Trophoblast cell (in vitro differentiated cells and primary cell): ENCODE measurements at regions not wholly inside any gene's neighbourhood (a gene's known extent, or its start where the extent isn't known, plus 50 kb on each side); places are given as distances from the start of the nearest gene placed in this dataset.
A peak's percentile ranks its signal among the peaks of the same experiment; 100 is the strongest.

Source experiments
- DNase-seq, 2 donors: peaks; one replicate each; pipeline ENCODE4 v3.0.0-alpha.2; 2016
- H2AFZ ChIP-seq: 2 replicates; pipeline ENCODE4 v1.6.1; 2013; ENCODE audit warnings: low read length, moderate library complexity, mild to moderate bottlenecking; ENCODE audit not compliant: insufficient read depth, poor library complexity
- H2AK5ac ChIP-seq: 2 replicates; pipeline ENCODE4 v1.6.1; 2013; ENCODE audit warnings: mild to moderate bottlenecking, low read length
- H2BK120ac ChIP-seq: 2 replicates; pipeline ENCODE4 v1.6.1; 2013; ENCODE audit warnings: low read length, mild to moderate bottlenecking, moderate library complexity; ENCODE audit not compliant: insufficient read depth, poor library complexity
- H2BK12ac ChIP-seq: 2 replicates; pipeline ENCODE4 v1.6.1; 2013; ENCODE audit warnings: mild to moderate bottlenecking, low read length, moderate library complexity
- H2BK5ac ChIP-seq: 2 replicates; pipeline ENCODE4 v1.6.1; 2013; ENCODE audit warnings: low read length, low read depth, moderate library complexity, mild to moderate bottlenecking; ENCODE audit not compliant: poor library complexity
- H3K14ac ChIP-seq: 2 replicates; pipeline ENCODE4 v1.6.1; 2013; ENCODE audit warnings: mild to moderate bottlenecking, low read length
- H3K18ac ChIP-seq: 2 replicates; pipeline ENCODE4 v1.6.1; 2013; ENCODE audit warnings: mild to moderate bottlenecking, low read length
- H3K23ac ChIP-seq: 2 replicates; pipeline ENCODE4 v1.6.1; 2013; ENCODE audit warnings: low read length
- H3K27ac ChIP-seq: 2 replicates; pipeline ENCODE4 v1.5.1; 2013; ENCODE audit warnings: low read depth, mild to moderate bottlenecking, inconsistent platforms, low read length, moderate library complexity
- H3K27me3 ChIP-seq: 2 replicates; pipeline ENCODE4 v1.6.1; 2013; ENCODE audit warnings: inconsistent platforms, mild to moderate bottlenecking, low read length, moderate library complexity; ENCODE audit not compliant: insufficient read depth
- H3K36me3 ChIP-seq, 2 experiments: 1 replicate in 1 of 2; 2 replicates in 1 of 2; pipeline ENCODE4 v1.6.1; 2013; ENCODE audit warnings: low read length in 2 of 2, mild to moderate bottlenecking in 2 of 2, moderate library complexity in 1 of 2; ENCODE audit not compliant: insufficient read depth in 2 of 2, control insufficient read depth in 1 of 2
- H3K4ac ChIP-seq: 2 replicates; pipeline ENCODE4 v1.6.1; 2013; ENCODE audit warnings: low read depth, mild to moderate bottlenecking, low read length, moderate library complexity
- H3K4me1 ChIP-seq, 2 experiments: 1 replicate in 1 of 2; 2 replicates in 1 of 2; pipeline ENCODE4 v1.6.1; 2013; ENCODE audit warnings: low read length in 2 of 2, mild to moderate bottlenecking in 2 of 2, moderate library complexity in 1 of 2; ENCODE audit not compliant: insufficient read depth in 2 of 2, control insufficient read depth in 1 of 2
- H3K4me2 ChIP-seq: 2 replicates; pipeline ENCODE4 v1.6.1; 2013; ENCODE audit warnings: inconsistent platforms, mild to moderate bottlenecking, low read length, moderate library complexity
- H3K4me3 ChIP-seq: 2 replicates; pipeline ENCODE4 v1.5.1; 2013; ENCODE audit warnings: mild to moderate bottlenecking, low read depth, low read length, inconsistent platforms
- H3K79me1 ChIP-seq: one replicate; pipeline ENCODE4 v1.6.1; 2013; ENCODE audit warnings: low read length
- H3K79me2 ChIP-seq: 2 replicates; pipeline ENCODE4 v1.6.1; 2013; ENCODE audit warnings: low read length, mild to moderate bottlenecking; ENCODE audit not compliant: control insufficient read depth, insufficient read depth, poor library complexity
- H3K9ac ChIP-seq: 2 replicates; pipeline ENCODE4 v1.6.1; 2013; ENCODE audit warnings: mild to moderate bottlenecking, low read length
- H3K9me3 ChIP-seq: 2 replicates; pipeline ENCODE4 v1.6.1; 2013; ENCODE audit warnings: low read depth, mild to moderate bottlenecking, control low read depth, inconsistent platforms, low read length; ENCODE audit not compliant: insufficient read depth
- H4K12ac ChIP-seq: 2 replicates; pipeline ENCODE4 v1.6.1; 2013; ENCODE audit warnings: low read depth, mild to moderate bottlenecking, low read length, moderate library complexity
- H4K8ac ChIP-seq: 2 replicates; pipeline ENCODE4 v1.6.1; 2013; ENCODE audit warnings: low read depth, mild to moderate bottlenecking, low read length, moderate library complexity
- H4K91ac ChIP-seq: one replicate; pipeline ENCODE4 v1.6.1; 2013; ENCODE audit warnings: low read depth, mild to moderate bottlenecking, low read length, moderate library complexity
- WGBS: extraction: QIAGEN DNeasy Blood & Tissue Kit; methylation state at CpG from one replicate; pipeline ENCODE4 v1.1.7; 2013; ENCODE audit warnings: missing lambda C conversion rate; ENCODE audit not compliant: insufficient read length, insufficient coverage; ENCODE audit errors: extremely low coverage; 5-methylcytosine and 5-hydroxymethylcytosine counted together

- Histone ChIP-seq H3K9ac (no peak overlapping the region), H2AK5ac (no peak overlapping the region), H3K4me2 (no peak overlapping the region), H2BK5ac (no peak overlapping the region), H4K91ac (no peak overlapping the region), H3K27me3 (no peaks in the 10 kb centered on the region), H2AFZ (no peak overlapping the region), H3K4ac (no peak overlapping the region), H3K14ac (no peak overlapping the region), H3K4me3 (no peak overlapping the region), H2BK120ac (no peak overlapping the region), H4K12ac (no peak overlapping the region), H3K9me3 (no peaks in the 10 kb centered on the region), H3K18ac (no peak overlapping the region), H3K4me1 (no peaks in the 10 kb centered on the region), H3K79me1 (no peaks in the 10 kb centered on the region), H2BK12ac (no peak overlapping the region), H3K27ac (no peak overlapping the region), H3K36me3 (no peaks in the 10 kb centered on the region), H3K79me2 (no peaks in the 10 kb centered on the region), H4K8ac (no peak overlapping the region), H3K23ac (no peak overlapping the region)
- WGBS, result no CpG with 5 or more reads among the region's 2 CpGs
- no peak for DNase-seq
These were observed 849.4 kb downstream of the LRRTM4 start for GRCh38 chr2:76672798-76673197.

DNA sequence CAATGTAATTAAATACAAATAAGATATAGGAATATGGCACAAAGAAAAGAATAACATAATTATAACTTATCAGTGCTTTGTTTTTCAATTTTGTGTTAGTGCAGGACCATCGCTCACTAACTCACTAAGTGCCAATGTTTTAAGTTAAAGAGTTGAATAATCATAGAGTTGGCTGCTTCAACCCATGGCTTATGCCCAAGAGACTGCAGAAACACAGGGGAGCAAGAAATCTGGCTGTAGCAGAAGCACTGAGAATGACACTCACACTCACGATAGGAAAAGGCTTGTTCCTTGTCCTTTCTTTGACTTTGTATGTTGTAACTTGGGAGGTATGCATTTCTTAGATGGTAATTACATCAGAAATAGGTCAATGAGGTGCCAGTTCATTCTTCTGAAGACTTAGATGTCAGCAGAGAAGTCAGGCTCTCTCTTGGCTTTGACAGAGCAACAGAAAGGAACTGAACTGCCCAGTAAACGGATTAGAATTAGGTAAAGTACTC is 852.2 kb downstream of the LRRTM4 start:
- Histone ChIP-seq H3K27ac (no peak overlapping the region), H3K9ac (no peak overlapping the region), H3K4me2 (no peak overlapping the region), H3K18ac (no peak overlapping the region), H3K79me2 (no peaks in the 10 kb centered on the region), H4K12ac (no peak overlapping the region), H2AK5ac (no peak overlapping the region), H4K91ac (no peak overlapping the region), H3K9me3 (no peaks in the 10 kb centered on the region), H2BK120ac (no peak overlapping the region), H3K27me3 (no peaks in the 10 kb centered on the region), H4K8ac (no peak overlapping the region), H3K4ac (no peak overlapping the region), H2BK5ac (no peak overlapping the region), H3K4me1 (no peaks in the 10 kb centered on the region), H3K36me3 (no peaks in the 10 kb centered on the region), H3K79me1 (no peaks in the 10 kb centered on the region), H2AFZ (no peak overlapping the region), H3K23ac (no peak overlapping the region), H3K14ac (no peak overlapping the region), H3K4me3 (no peak overlapping the region), H2BK12ac (no peak overlapping the region)
- no CpG with 5 or more reads among the region's 3 CpGs for WGBS
- DNase-seq, result peak in 1 of 2 donors; percentile 36

DNA sequence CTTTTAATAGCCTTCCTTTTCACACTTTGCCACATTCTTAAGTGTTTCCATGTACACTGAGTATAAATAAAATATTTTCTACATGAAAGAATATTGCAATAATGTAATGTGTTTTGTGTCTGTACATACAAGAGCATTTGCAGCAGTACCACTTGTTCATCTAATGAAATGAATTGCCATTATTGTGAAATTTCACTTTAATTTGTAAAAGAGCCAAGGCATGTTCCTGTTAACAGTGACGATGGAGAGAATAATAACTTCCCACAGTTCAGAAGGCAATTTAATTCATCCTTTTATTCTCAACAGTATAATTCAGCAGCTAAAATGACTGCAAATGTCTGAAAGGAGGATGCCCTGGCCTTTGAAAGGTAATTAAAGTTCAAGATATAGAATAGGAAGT is 853.9 kb downstream of the LRRTM4 start:
- no peak overlapping the region for H3K23ac ChIP-seq
- H4K91ac ChIP-seq, result no peak overlapping the region
- H2AK5ac ChIP-seq, result no peak overlapping the region

DNA sequence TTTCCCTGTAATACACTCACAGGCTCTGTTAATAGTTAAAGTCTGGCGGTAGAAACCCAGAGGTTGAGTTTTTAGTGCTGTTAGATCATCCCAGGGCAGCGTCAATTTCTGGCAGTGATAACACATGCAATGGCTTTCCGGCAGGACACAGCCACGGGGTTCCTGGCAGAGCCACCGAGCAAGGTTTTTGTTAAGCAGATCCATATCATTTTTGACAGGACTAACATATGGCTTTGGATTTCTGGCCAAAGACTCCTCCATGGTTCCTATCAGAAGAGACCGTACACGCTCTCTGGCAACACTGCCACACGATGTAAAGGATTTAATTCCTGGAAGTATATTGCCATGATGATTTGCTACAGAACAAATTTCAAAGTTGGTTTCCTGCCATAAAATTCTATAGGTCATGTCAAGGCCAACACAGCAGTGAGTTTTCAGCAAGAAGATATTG is 854.3 kb downstream of the LRRTM4 start:
- Histone ChIP-seq H3K23ac (no peak overlapping the region), H3K27me3 (no peaks in the 10 kb centered on the region)

More for the DNA sequence above, 853.9 kb downstream of the LRRTM4 start:
- Histone ChIP-seq H2BK5ac (no peak overlapping the region), H3K36me3 (no peaks in the 10 kb centered on the region), H3K4me3 (no peak overlapping the region), H2AFZ (no peak overlapping the region), H3K4me1 (no peaks in the 10 kb centered on the region), H4K12ac (no peak overlapping the region), H3K79me2 (no peaks in the 10 kb centered on the region), H3K79me1 (no peaks in the 10 kb centered on the region), H2BK12ac (no peak overlapping the region), H3K9me3 (no peaks in the 10 kb centered on the region), H3K27me3 (no peaks in the 10 kb centered on the region), H3K9ac (no peak overlapping the region), H3K4ac (no peak overlapping the region), H3K27ac (no peak overlapping the region), H3K4me2 (no peak overlapping the region), H3K18ac (no peak overlapping the region), H2BK120ac (no peak overlapping the region), H3K14ac (no peak overlapping the region), H4K8ac (no peak overlapping the region)
- DNase-seq, result no peak
- no CpG with 5 or more reads among the region's 1 CpG for WGBS

More for the DNA sequence above, 854.3 kb downstream of the LRRTM4 start:
- no peak overlapping the region for H3K14ac ChIP-seq
- H3K36me3 ChIP-seq, result no peaks in the 10 kb centered on the region
- H2AK5ac ChIP-seq, result no peak overlapping the region
- DNase-seq, result no peak
- H3K18ac ChIP-seq, result no peak overlapping the region
- no peak overlapping the region for H4K12ac ChIP-seq
- no peak overlapping the region for H4K8ac ChIP-seq
- H3K27ac ChIP-seq, result no peak overlapping the region
- H3K79me1 ChIP-seq, result no peaks in the 10 kb centered on the region
- no peak overlapping the region for H2BK120ac ChIP-seq
- H3K4me1 ChIP-seq, result no peaks in the 10 kb centered on the region
- WGBS, result no CpG with 5 or more reads among the region's 8 CpGs
- no peak overlapping the region for H2AFZ ChIP-seq
- H3K4me2 ChIP-seq, result no peak overlapping the region
- H3K4me3 ChIP-seq, result no peak overlapping the region
- no peak overlapping the region for H4K91ac ChIP-seq
- no peak overlapping the region for H2BK5ac ChIP-seq
- H3K9me3 ChIP-seq, result no peaks in the 10 kb centered on the region
- no peak overlapping the region for H3K9ac ChIP-seq
- H3K4ac ChIP-seq, result no peak overlapping the region
- no peak overlapping the region for H2BK12ac ChIP-seq
- no peaks in the 10 kb centered on the region for H3K79me2 ChIP-seq
